GM12873 (cell line): ENCODE measurements at regions not wholly inside any gene's neighbourhood (a gene's known extent, or its start where the extent isn't known, plus 50 kb on each side); places are given as distances from the start of the nearest gene placed in this dataset.

ENCODE experiments used
- TF ChIP-seq, protein P1 (sequence below): IDR thresholded peaks from 2 replicates; pipeline ENCODE4 v1.5.1; 2012; ENCODE audit warnings: low read depth, mild to moderate bottlenecking, moderate library complexity, low read length, control low read depth; ENCODE audit not compliant: insufficient read depth; ENCODE audit errors: missing control alignments

DNA sequence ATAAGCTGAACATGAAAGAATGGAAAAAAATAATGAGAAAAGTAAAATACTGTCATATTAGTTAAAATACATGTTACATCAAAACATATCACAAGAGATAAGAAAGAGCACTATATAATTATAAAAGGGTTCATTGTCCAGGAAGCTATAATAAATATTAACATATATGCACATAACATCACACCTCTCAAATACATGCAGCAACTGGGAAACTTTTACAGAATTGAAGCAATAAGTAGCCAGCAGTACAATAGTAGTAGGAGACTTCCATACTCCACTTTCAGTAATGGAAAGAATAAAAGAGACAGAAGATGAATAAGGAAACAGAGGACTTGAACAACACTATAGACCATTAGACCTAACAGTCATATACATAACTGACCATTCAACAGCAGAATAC lies 90.4 kb downstream of the AHSP start:
- TF ChIP-seq, protein P1, sequence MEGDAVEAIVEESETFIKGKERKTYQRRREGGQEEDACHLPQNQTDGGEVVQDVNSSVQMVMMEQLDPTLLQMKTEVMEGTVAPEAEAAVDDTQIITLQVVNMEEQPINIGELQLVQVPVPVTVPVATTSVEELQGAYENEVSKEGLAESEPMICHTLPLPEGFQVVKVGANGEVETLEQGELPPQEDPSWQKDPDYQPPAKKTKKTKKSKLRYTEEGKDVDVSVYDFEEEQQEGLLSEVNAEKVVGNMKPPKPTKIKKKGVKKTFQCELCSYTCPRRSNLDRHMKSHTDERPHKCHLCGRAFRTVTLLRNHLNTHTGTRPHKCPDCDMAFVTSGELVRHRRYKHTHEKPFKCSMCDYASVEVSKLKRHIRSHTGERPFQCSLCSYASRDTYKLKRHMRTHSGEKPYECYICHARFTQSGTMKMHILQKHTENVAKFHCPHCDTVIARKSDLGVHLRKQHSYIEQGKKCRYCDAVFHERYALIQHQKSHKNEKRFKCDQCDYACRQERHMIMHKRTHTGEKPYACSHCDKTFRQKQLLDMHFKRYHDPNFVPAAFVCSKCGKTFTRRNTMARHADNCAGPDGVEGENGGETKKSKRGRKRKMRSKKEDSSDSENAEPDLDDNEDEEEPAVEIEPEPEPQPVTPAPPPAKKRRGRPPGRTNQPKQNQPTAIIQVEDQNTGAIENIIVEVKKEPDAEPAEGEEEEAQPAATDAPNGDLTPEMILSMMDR: no peak

DNA sequence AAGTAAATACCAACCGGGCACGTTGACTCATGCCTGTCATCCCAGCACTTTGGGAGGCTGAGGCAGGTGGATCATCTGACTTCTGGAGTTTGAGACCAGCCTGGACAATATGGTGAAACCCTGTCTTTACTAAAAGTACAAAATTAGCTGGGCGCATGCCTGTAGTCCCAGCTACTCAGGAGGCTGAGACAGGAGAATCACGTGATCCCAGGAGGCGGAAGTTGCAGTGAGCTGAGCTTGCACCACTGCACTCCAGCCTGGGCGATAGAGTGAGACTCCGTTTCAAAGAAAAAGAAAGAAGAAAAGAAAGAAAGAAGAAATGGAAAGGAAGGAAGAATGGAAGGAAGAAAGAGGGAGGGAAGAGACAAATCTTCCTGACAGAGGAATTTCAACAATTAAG lies 108.7 kb downstream of the AHSP start:
- TF ChIP-seq, protein P1: no peak

DNA sequence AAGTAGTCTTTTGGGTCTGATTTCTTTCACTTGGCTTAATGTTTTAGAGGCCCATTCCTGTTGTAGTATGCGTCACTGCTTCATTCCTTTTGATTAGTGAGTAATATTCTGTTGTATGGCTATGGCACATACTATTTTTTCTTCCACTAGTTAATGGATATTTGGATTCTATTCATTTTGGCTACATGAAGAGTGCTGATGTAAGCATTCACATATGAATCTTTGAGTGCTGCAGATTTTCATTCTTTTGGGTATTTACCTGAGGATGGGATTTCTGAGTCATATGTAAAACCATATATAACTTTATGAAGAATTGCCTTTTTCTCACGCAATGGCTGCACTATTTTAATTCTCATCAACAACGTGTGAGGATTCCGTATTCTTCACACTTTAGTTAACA lies 113.6 kb downstream of the AHSP start:
- TF ChIP-seq, protein P1: no peak

DNA sequence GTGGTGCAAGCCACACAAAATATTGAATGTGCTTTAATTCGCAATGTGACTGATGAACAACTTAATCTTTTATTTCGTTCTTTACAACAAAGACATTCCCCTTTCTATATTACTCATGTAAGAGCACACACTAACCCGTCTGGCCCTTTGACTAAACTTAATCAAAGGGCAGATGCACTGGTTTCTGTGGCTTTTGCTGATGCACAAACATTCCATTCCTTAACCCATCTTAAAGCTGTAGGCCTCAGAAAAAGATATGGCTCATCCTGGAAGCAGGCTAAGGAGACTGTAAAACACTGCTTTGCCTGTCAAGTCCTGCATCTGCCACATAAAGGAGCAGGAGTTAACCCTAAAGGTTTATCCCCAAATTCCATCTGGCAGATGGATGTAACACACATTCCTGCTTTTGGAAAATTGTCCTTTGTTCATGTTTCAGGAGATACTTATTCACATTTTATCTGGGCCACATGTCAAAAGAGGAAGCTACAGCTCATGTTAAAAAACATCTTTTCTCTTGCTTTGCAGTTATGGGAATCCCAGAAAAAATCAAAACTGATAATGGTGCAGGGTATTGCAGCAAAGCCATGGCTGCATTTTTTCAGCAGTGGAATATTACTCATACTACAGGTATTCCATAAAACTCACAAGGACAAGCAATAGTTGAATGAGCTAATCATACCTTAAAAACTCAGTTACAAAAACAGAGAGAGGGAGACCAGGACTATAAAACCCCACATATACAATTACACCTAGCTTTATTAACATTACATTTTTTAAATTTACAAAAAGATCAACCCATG lies 137.2 kb downstream of the AHSP start:
- TF ChIP-seq, protein P1: no peak

DNA sequence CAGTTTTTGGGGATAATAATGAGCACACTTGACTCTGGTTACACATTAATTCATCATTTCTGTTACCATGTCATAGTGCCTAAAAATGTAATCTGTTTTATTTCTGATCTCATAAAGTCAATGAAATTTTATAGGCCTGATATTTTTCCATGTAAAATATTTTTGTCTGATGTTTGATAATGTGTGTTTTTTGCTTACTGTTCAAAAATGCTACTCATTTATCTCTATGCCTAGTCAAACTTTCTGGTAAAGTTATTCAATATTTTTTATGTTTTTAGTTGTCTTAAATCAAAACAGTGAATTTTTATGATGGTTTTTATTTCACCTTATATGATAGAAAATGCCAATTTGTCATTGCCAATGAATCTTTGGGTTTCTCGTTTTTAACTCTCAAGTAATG lies 147.0 kb downstream of the AHSP start:
- TF ChIP-seq, protein P1: no peak

DNA sequence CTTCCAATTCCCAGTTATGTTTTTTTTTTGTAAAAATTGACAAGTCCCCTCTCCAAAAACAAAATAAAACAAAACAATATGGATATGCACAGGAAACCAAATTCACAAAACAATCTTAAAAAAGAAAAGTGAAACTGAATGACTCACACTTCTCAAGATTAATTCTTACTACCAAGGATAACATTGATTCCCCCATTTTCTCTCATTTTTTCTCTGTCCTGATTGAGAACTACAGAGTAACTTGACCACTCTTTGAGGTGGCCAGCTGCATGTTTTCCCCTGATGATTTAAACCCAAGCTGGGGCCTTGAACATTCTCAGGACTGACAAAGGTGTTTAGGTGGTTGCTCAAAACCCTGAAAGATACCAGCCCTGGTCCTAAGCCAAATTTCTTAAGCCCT lies 149.0 kb downstream of the AHSP start:
- TF ChIP-seq, protein P1: no peak

DNA sequence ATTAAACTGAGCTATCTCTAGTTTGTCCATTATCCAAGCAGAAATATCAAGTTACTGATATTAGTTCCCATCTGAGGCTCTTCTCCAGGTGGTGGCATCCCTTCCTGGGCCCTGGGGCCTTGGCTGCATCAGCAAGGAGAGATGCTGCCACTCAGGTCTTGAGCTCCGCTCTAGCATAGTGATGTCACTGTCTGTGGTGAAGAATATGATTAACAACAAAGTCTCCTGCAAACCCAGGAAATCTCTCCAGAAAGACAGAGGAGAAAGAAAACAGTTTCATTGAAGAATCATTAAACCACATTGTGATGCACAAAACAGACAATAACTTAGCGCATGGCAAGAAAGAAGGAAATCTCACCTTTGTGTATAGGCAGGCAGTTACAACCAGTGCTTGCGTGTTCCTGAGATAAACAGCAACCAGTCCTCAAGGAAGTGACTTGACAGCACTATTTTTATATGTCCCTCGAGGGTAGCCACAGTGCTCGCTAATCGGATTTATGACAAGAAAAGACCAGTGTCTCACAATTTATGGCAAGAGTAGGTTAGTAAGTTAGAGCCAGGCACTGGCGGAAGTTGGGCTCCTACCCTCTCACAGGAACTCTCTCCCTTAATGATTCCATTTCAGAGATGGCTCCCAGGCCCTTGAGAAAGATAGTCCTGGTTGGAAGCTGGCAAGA lies 151.1 kb downstream of the AHSP start:
- TF ChIP-seq, protein P1: no peak
